ENCODE measurements at regions not wholly inside any gene's neighbourhood (a gene's known extent, or its start where the extent isn't known, plus 50 kb on each side); places are given as distances from the start of the nearest gene placed in this dataset.

- TF ChIP-seq CTCF (IDR thresholded peaks at IDR 0.05) (no peak), POLR2A (IDR thresholded peaks at IDR 0.05) (no peak)
Measured at GRCh38 chr6:139640921-139641320, 266.5 kb upstream of the CITED2 start.

All from heart left ventricle (tissue), 13 donors.